H9 (cell line): ENCODE measurements at regions not wholly inside any gene's neighbourhood (a gene's known extent, or its start where the extent isn't known, plus 50 kb on each side); places are given as distances from the start of the nearest gene placed in this dataset.

Experiments used
- DNase-seq: peaks from one replicate; pipeline ENCODE4 v3.0.0-alpha.2; 2017
- H2AFZ ChIP-seq: one replicate; pipeline ENCODE4 v1.6.1; 2013; ENCODE audit warnings: mild to moderate bottlenecking, low read length, control low read depth, moderate library complexity
- H2AK5ac ChIP-seq: 2 replicates; pipeline ENCODE4 v1.6.1; 2013; ENCODE audit warnings: low read length, control low read depth, mixed read lengths; ENCODE audit not compliant: insufficient read length
- H2BK120ac ChIP-seq: one replicate; pipeline ENCODE4 v1.6.1; 2013; ENCODE audit warnings: low read depth, mild to moderate bottlenecking, low read length, control low read depth, inconsistent platforms; ENCODE audit not compliant: poor library complexity, severe bottlenecking
- H2BK12ac ChIP-seq: 2 replicates; pipeline ENCODE4 v1.6.1; 2013; ENCODE audit warnings: low read length, control low read depth, mixed read lengths, low read depth; ENCODE audit not compliant: insufficient read length
- H2BK15ac ChIP-seq: 2 replicates; pipeline ENCODE4 v1.6.1; 2013; ENCODE audit warnings: low read depth, low read length, control low read depth
- H2BK20ac ChIP-seq: one replicate; pipeline ENCODE4 v1.6.1; 2013; ENCODE audit warnings: low read depth, mild to moderate bottlenecking, low read length, control low read depth, inconsistent platforms; ENCODE audit not compliant: poor library complexity, severe bottlenecking
- H2BK5ac ChIP-seq: 2 replicates; pipeline ENCODE4 v1.6.1; 2013; ENCODE audit warnings: low read length, control low read depth, mixed read lengths; ENCODE audit not compliant: insufficient read length
- H3K14ac ChIP-seq: 2 replicates; pipeline ENCODE4 v1.6.1; 2013; ENCODE audit warnings: low read length, control low read depth; ENCODE audit not compliant: insufficient read depth
- H3K18ac ChIP-seq: 2 replicates; pipeline ENCODE4 v1.6.1; 2013; ENCODE audit warnings: low read depth, mild to moderate bottlenecking, mixed read lengths, low read length, control low read depth; ENCODE audit not compliant: insufficient read length
- H3K23ac ChIP-seq: 2 replicates; pipeline ENCODE4 v1.6.1; 2013; ENCODE audit warnings: low read length, control low read depth, mixed read lengths, low read depth; ENCODE audit not compliant: insufficient read length
- H3K23me2 ChIP-seq: 2 replicates; pipeline ENCODE4 v1.6.1; 2013; ENCODE audit warnings: low read depth, mild to moderate bottlenecking, mixed read lengths, low read length, control low read depth; ENCODE audit not compliant: insufficient read length, poor library complexity, severe bottlenecking
- H3K27ac ChIP-seq: 2 replicates; pipeline ENCODE4 v1.5.1; 2013; ENCODE audit warnings: low read length, control low read depth, mixed read lengths, low read depth; ENCODE audit not compliant: insufficient read length
- H3K27me3 ChIP-seq: 2 replicates; pipeline ENCODE4 v1.6.1; 2013; ENCODE audit warnings: low read length, control low read depth, inconsistent platforms; ENCODE audit not compliant: insufficient read depth
- H3K4ac ChIP-seq: 2 replicates; pipeline ENCODE4 v1.6.1; 2013; ENCODE audit warnings: low read depth, mild to moderate bottlenecking, control low read depth, inconsistent platforms, low read length, moderate library complexity
- H3K4me1 ChIP-seq: 2 replicates; pipeline ENCODE4 v1.6.1; 2013; ENCODE audit warnings: low read length, control low read depth, inconsistent platforms; ENCODE audit not compliant: insufficient read depth
- H3K4me2 ChIP-seq: 2 replicates; pipeline ENCODE4 v1.6.1; 2013; ENCODE audit warnings: low read length, control low read depth, mixed read lengths; ENCODE audit not compliant: insufficient read length, insufficient read depth
- H3K56ac ChIP-seq: 2 replicates; pipeline ENCODE4 v1.6.1; 2013; ENCODE audit warnings: low read depth, mild to moderate bottlenecking, mixed read lengths, low read length, control low read depth; ENCODE audit not compliant: insufficient read length
- H3K79me1 ChIP-seq: 2 replicates; pipeline ENCODE4 v1.6.1; 2013; ENCODE audit warnings: low read depth, mild to moderate bottlenecking, moderate library complexity, low read length, control low read depth, inconsistent platforms; ENCODE audit not compliant: insufficient read depth, poor library complexity, severe bottlenecking
- H3K79me2 ChIP-seq: 2 replicates; pipeline ENCODE4 v1.6.1; 2013; ENCODE audit warnings: low read length, control low read depth, inconsistent platforms; ENCODE audit not compliant: insufficient read depth
- H3K9ac ChIP-seq: 2 replicates; pipeline ENCODE4 v1.6.1; 2013; ENCODE audit warnings: low read length, control low read depth, mixed read lengths; ENCODE audit not compliant: insufficient read length; ENCODE audit errors: extremely low read depth
- H3K9me3 ChIP-seq: one replicate; pipeline ENCODE4 v1.6.1; 2013; ENCODE audit warnings: low read depth, low read length, inconsistent platforms; ENCODE audit not compliant: control insufficient read depth
- H3T11ph ChIP-seq: one replicate; pipeline ENCODE4 v1.6.1; 2013; ENCODE audit warnings: mild to moderate bottlenecking, low read length, control low read depth, inconsistent platforms
- H4K20me1 ChIP-seq: one replicate; pipeline ENCODE4 v1.6.1; 2013; ENCODE audit not compliant: control insufficient read depth, insufficient read length, insufficient read depth
- H4K5ac ChIP-seq: 2 replicates; pipeline ENCODE4 v1.6.1; 2013; ENCODE audit warnings: low read depth, mild to moderate bottlenecking, mixed read lengths, low read length, control low read depth; ENCODE audit not compliant: insufficient read length
- H4K8ac ChIP-seq: replicated peaks from 2 replicates; pipeline ENCODE4 v1.6.1; 2013; ENCODE audit warnings: low read length, control low read depth, mixed read lengths, low read depth; ENCODE audit not compliant: insufficient read length
- H4K91ac ChIP-seq: 2 replicates; pipeline ENCODE4 v1.6.1; 2013; ENCODE audit warnings: low read depth, mild to moderate bottlenecking, moderate library complexity, mixed read lengths, low read length, control low read depth; ENCODE audit not compliant: insufficient read length
- H3K27ac Mint-ChIP-seq, 3 experiments: 2 replicates in 2 of 3; 3 replicates in 1 of 3; pipeline ENCODE4 v1.8.0; 2020 to 2021; ENCODE audit warnings: mixed read lengths in 3 of 3, mild to moderate bottlenecking in 1 of 3, moderate library complexity in 1 of 3
- H3K27me3 Mint-ChIP-seq: 2 replicates; pipeline ENCODE4 v1.8.0; 2021; ENCODE audit warnings: low read depth, mild to moderate bottlenecking, moderate library complexity, mixed read lengths
- H3K36me3 Mint-ChIP-seq, 3 experiments: 2 replicates in 2 of 3; 3 replicates in 1 of 3; pipeline ENCODE4 v1.8.0; 2020 to 2021; ENCODE audit warnings: low read depth in 3 of 3, mixed read lengths in 3 of 3; ENCODE audit not compliant: insufficient read depth in 1 of 3
- H3K4me1 Mint-ChIP-seq, 2 experiments: 2 replicates each; pipeline ENCODE4 v1.8.0; 2020; ENCODE audit warnings: mixed read lengths in 2 of 2
- H3K4me3 Mint-ChIP-seq, 2 experiments: 2 replicates in 1 of 2; 3 replicates in 1 of 2; pipeline ENCODE4 v1.8.0; 2020 to 2021; ENCODE audit warnings: mild to moderate bottlenecking in 2 of 2, mixed read lengths in 2 of 2, moderate library complexity in 1 of 2
- H3K9me3 Mint-ChIP-seq, 2 experiments: 2 replicates in 1 of 2; 3 replicates in 1 of 2; pipeline ENCODE4 v1.8.0; 2020; ENCODE audit warnings: mild to moderate bottlenecking in 2 of 2, mixed read lengths in 2 of 2, moderate library complexity in 1 of 2
- WGBS: extraction: QIAGEN DNeasy Blood & Tissue Kit; methylation state at CpG from one replicate; pipeline ENCODE4 v1.1.7; 2013; ENCODE audit warnings: missing lambda C conversion rate, low lambda C conversion rate, mixed read lengths; ENCODE audit not compliant: insufficient read length; ENCODE audit errors: extremely low coverage; 5-methylcytosine and 5-hydroxymethylcytosine counted together
- TF ChIP-seq, protein P1 (sequence below): fragments of 200-600 bp; sonication (generic); conservative IDR thresholded peaks from 3 replicates; pipeline ENCODE4 v1.8.0; 2021; ENCODE audit warnings: antibody characterized with exemption, mild to moderate bottlenecking

GRCh38 chr6:78377056-78377455 is 490.3 kb upstream of the IRAK1BP1 start:
- no peaks in the 10 kb centered on the region for H4K20me1 ChIP-seq
- no peak overlapping the region for H3K27ac Mint-ChIP-seq
- peaks cover 0 to 4% (median 2%) of the 10 kb centered on the region in 3 experiments; a peak in 4 of 7 replicates for H3K36me3 Mint-ChIP-seq
- H3K23ac ChIP-seq, result no peak overlapping the region
- no peak overlapping the region for H4K5ac ChIP-seq
- H2BK20ac ChIP-seq, result no peak overlapping the region
- H3K14ac ChIP-seq, result no peak overlapping the region
- no peak overlapping the region for H3K18ac ChIP-seq
- H3K56ac ChIP-seq, result no peak overlapping the region
- no peaks in the 10 kb centered on the region for H3K9me3 ChIP-seq
- H2BK15ac ChIP-seq, result no peak overlapping the region
- H3K27me3 Mint-ChIP-seq, result no peaks in the 10 kb centered on the region
- TF ChIP-seq, protein P1, sequence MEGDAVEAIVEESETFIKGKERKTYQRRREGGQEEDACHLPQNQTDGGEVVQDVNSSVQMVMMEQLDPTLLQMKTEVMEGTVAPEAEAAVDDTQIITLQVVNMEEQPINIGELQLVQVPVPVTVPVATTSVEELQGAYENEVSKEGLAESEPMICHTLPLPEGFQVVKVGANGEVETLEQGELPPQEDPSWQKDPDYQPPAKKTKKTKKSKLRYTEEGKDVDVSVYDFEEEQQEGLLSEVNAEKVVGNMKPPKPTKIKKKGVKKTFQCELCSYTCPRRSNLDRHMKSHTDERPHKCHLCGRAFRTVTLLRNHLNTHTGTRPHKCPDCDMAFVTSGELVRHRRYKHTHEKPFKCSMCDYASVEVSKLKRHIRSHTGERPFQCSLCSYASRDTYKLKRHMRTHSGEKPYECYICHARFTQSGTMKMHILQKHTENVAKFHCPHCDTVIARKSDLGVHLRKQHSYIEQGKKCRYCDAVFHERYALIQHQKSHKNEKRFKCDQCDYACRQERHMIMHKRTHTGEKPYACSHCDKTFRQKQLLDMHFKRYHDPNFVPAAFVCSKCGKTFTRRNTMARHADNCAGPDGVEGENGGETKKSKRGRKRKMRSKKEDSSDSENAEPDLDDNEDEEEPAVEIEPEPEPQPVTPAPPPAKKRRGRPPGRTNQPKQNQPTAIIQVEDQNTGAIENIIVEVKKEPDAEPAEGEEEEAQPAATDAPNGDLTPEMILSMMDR, result no peak
- H3K27ac ChIP-seq, result no peak overlapping the region
- H4K91ac ChIP-seq, result no peak overlapping the region
- no peak overlapping the region for H2BK5ac ChIP-seq
- no CpG with 5 or more reads among the region's 2 CpGs for WGBS
- no peak overlapping the region for H2BK12ac ChIP-seq
- H3K9ac ChIP-seq, result no peak overlapping the region
- no peaks in the 10 kb centered on the region for H3K79me1 ChIP-seq
- H3K4me1 Mint-ChIP-seq, result peaks cover 7 to 8% of the 10 kb centered on the region in 2 experiments
- no peak overlapping the region for H4K8ac ChIP-seq
- no peak for DNase-seq
- no peak overlapping the region for H2AFZ ChIP-seq
- H2BK120ac ChIP-seq, result no peak overlapping the region
- H3K4me1 ChIP-seq, result no peaks in the 10 kb centered on the region
- H3K27me3 ChIP-seq, result no peaks in the 10 kb centered on the region
- no peak overlapping the region for H3K4ac ChIP-seq
- peaks cover 7 to 10% of the 10 kb centered on the region in 2 experiments; a peak in 2 of 5 replicates for H3K9me3 Mint-ChIP-seq
- no peak overlapping the region for H3K4me3 Mint-ChIP-seq
- H2AK5ac ChIP-seq, result no peak overlapping the region
- H3K4me2 ChIP-seq, result no peak overlapping the region
- H3K79me2 ChIP-seq, result no peaks in the 10 kb centered on the region
- no peaks in the 10 kb centered on the region for H3K23me2 ChIP-seq
- H3T11ph ChIP-seq, result no peak overlapping the region
